ENCODE measurements at regions not wholly inside any gene's neighbourhood (a gene's known extent, or its start where the extent isn't known, plus 50 kb on each side); places are given as distances from the start of the nearest gene placed in this dataset.
"Not testable (repeated sequence)": the region's sequence is repeated elsewhere in the genome, so short reads cannot be mapped to it uniquely, and the experiment has no call there.

DNA sequence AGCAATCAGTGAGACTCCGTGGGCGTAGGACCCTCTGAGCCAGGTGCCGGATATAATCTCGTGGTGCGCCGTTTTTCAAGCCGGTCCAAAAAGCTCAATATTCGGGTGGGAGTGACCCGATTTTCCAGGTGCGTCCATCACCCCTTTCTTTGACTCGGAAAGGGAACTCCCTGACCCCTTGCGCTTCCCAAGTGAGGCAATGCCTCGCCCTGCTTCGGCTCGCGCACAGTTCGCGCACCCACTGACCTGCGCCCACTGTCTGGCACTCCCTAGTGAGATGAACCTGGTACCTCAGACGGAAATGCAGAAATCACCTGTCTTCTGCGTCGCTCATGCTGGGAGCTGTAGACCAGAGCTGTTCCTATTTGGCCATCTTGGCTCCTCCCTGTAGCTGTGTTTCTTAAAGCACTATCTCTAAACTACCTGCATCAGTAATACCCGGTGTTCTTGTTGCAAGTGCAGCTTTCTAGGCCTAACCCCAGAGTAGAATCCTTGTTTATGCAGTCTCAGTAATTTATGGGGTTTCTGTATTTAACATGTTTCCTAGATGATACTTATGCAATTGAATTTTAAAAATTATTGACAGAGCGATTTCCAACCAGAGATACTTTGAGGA lies 447.5 kb upstream of the LRRC7 start:
- DNase-seq; H3K4me2 ChIP-seq; H3K9me3 ChIP-seq; H4K20me1 ChIP-seq (ENCODE audit: insufficient read depth); H3K9ac ChIP-seq; H3K27ac ChIP-seq (ENCODE audit: low read depth in 2 of 2, low read length in 1 of 2); CTCF ChIA-PET; H2AFZ ChIP-seq (ENCODE audit: low read depth); H3K27me3 ChIP-seq (ENCODE audit: insufficient read depth); H3K4me1 ChIP-seq (ENCODE audit: control insufficient read depth in 1 of 2, insufficient read depth in 2 of 2, low read depth in 1 of 2, low read length in 1 of 2); H3K79me2 ChIP-seq (ENCODE audit: insufficient read depth); H3F3A ChIP-seq (replicated peaks; ENCODE audit: insufficient read depth); H3K36me3 ChIP-seq (replicated peaks in 1 of 2; ENCODE audit: control insufficient read depth in 1 of 2, insufficient read depth in 2 of 2, low read length in 1 of 2); POLR2A ChIA-PET; H3K4me3 ChIP-seq (ENCODE audit: low read depth in 2 of 2, low read length in 1 of 2); H3K9me2 ChIP-seq: not testable (repeated sequence)
- WGBS (ENCODE audit: low lambda C conversion rate) = 75% methylated on average over 13 of the region's 24 CpGs

DNA sequence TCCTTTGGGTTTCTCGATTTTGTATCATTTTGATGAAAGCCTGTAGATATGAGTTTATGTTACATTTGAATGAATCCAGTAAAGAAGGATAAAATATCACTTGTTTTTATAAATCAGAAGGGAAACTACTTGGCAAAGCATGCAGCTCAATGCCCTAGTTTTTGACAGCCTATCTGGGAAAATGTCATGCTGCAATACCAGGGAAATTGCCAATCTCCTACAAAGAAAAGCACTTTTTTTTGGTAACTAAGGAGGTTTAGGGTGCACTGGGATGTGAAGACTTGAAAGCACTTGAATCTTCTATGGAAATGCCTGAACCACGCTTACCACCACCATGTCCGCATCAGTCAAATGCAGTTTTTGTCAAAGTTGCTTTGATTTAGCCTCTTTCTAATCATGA lies 446.9 kb upstream of the LRRC7 start:
- 48% methylated on average over 3 of the region's 3 CpGs for WGBS (ENCODE audit: low lambda C conversion rate)
- no peak overlapping the region for H3K4me2 ChIP-seq
- no peak overlapping the region for H3K27ac ChIP-seq (ENCODE audit: low read depth in 2 of 2, low read length in 1 of 2)
- no peaks in the 10 kb centered on the region for H3K9me2 ChIP-seq
- H3K9me3 ChIP-seq = no peaks in the 10 kb centered on the region
- H3K4me1 ChIP-seq (ENCODE audit: control insufficient read depth in 1 of 2, insufficient read depth in 2 of 2, low read depth in 1 of 2, low read length in 1 of 2) = no peaks in the 10 kb centered on the region
- CTCF ChIA-PET = no interaction called here
- no peak overlapping the region for H3K9ac ChIP-seq
- H3K79me2 ChIP-seq (ENCODE audit: insufficient read depth) = no peaks in the 10 kb centered on the region
- no peak overlapping the region for H3K4me3 ChIP-seq (ENCODE audit: low read depth in 2 of 2, low read length in 1 of 2)
- no peaks in the 10 kb centered on the region for H3F3A ChIP-seq (replicated peaks; ENCODE audit: insufficient read depth)
- H2AFZ ChIP-seq (ENCODE audit: low read depth) = no peak overlapping the region
- H3K27me3 ChIP-seq (ENCODE audit: insufficient read depth) = no peaks in the 10 kb centered on the region
- no peaks in the 10 kb centered on the region for H3K36me3 ChIP-seq (replicated peaks in 1 of 2; ENCODE audit: control insufficient read depth in 1 of 2, insufficient read depth in 2 of 2, low read length in 1 of 2)
- no peaks in the 10 kb centered on the region for H4K20me1 ChIP-seq (ENCODE audit: insufficient read depth)
- no peak for DNase-seq
- no peak for TF ChIP-seq SMC3 (IDR thresholded peaks at IDR 0.05; ENCODE audit: low read depth, low read length)
- POLR2A ChIA-PET = no interaction called here

DNA sequence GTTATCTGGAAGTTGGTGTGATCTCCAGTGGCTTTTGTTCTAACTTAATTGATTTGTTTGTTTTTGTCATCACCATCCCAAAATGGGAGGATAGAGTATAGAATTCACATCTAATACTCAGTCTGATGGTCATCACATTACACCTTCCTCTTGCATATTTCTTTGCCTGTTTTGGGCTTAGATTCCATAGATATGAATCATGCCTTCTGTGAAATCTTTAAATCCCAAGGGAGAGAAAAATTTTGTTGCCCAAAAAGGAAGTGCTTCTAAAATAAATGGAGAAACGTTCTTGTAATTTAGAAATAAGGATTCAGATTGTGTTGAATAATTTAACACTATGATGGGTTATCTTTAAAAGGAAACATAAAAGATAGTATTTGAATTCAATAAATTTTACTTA lies 446.0 kb upstream of the LRRC7 start:
- Histone ChIP-seq H4K20me1 (ENCODE audit: insufficient read depth) (no peaks in the 10 kb centered on the region), H3F3A (replicated peaks; ENCODE audit: insufficient read depth) (no peaks in the 10 kb centered on the region), H3K9me3 (no peaks in the 10 kb centered on the region), H3K4me1 (ENCODE audit: control insufficient read depth in 1 of 2, insufficient read depth in 2 of 2, low read depth in 1 of 2, low read length in 1 of 2) (no peaks in the 10 kb centered on the region), H3K27ac (ENCODE audit: low read depth in 2 of 2, low read length in 1 of 2) (no peak overlapping the region), H3K4me3 (ENCODE audit: low read depth in 2 of 2, low read length in 1 of 2) (no peak overlapping the region), H3K79me2 (ENCODE audit: insufficient read depth) (no peaks in the 10 kb centered on the region), H2AFZ (ENCODE audit: low read depth) (no peak overlapping the region), H3K9me2 (no peaks in the 10 kb centered on the region), H3K36me3 (replicated peaks in 1 of 2; ENCODE audit: control insufficient read depth in 1 of 2, insufficient read depth in 2 of 2, low read length in 1 of 2) (no peaks in the 10 kb centered on the region), H3K9ac (no peak overlapping the region), H3K4me2 (no peak overlapping the region), H3K27me3 (ENCODE audit: insufficient read depth) (no peaks in the 10 kb centered on the region)
- TF ChIP-seq FOSL2 (IDR thresholded peaks at IDR 0.05; ENCODE audit: borderline replicate concordance, low read depth) = no peak
- TF ChIP-seq EZH2phosphoT487 (IDR thresholded peaks at IDR 0.05; ENCODE audit: borderline replicate concordance, low read depth) = no peak
- no peak for TF ChIP-seq RCOR1 (IDR thresholded peaks at IDR 0.05; ENCODE audit: low read length)
- TF ChIP-seq MEF2A (IDR thresholded peaks at IDR 0.05; ENCODE audit: borderline replicate concordance, low read depth) = no peak
- TF ChIP-seq, protein P1, sequence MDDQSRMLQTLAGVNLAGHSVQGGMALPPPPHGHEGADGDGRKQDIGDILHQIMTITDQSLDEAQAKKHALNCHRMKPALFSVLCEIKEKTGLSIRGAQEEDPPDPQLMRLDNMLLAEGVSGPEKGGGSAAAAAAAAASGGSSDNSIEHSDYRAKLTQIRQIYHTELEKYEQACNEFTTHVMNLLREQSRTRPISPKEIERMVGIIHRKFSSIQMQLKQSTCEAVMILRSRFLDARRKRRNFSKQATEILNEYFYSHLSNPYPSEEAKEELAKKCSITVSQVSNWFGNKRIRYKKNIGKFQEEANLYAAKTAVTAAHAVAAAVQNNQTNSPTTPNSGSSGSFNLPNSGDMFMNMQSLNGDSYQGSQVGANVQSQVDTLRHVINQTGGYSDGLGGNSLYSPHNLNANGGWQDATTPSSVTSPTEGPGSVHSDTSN (IDR thresholded peaks at IDR 0.05) = no peak
- TF ChIP-seq CHD2 (IDR thresholded peaks at IDR 0.05; ENCODE audit: low read length, partially characterized antibody) = no peak
- TF ChIP-seq, protein P2, sequence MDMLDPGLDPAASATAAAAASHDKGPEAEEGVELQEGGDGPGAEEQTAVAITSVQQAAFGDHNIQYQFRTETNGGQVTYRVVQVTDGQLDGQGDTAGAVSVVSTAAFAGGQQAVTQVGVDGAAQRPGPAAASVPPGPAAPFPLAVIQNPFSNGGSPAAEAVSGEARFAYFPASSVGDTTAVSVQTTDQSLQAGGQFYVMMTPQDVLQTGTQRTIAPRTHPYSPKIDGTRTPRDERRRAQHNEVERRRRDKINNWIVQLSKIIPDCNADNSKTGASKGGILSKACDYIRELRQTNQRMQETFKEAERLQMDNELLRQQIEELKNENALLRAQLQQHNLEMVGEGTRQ (IDR thresholded peaks at IDR 0.05; ENCODE audit: borderline replicate concordance, low read depth, low read length) = no peak
- TF ChIP-seq, protein P3, sequence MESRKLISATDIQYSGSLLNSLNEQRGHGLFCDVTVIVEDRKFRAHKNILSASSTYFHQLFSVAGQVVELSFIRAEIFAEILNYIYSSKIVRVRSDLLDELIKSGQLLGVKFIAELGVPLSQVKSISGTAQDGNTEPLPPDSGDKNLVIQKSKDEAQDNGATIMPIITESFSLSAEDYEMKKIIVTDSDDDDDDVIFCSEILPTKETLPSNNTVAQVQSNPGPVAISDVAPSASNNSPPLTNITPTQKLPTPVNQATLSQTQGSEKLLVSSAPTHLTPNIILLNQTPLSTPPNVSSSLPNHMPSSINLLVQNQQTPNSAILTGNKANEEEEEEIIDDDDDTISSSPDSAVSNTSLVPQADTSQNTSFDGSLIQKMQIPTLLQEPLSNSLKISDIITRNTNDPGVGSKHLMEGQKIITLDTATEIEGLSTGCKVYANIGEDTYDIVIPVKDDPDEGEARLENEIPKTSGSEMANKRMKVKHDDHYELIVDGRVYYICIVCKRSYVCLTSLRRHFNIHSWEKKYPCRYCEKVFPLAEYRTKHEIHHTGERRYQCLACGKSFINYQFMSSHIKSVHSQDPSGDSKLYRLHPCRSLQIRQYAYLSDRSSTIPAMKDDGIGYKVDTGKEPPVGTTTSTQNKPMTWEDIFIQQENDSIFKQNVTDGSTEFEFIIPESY (IDR thresholded peaks at IDR 0.05; ENCODE audit: borderline replicate concordance, low read depth) = no peak
- DNase-seq = no peak
- ChIA-PET CTCF (no interaction called here), POLR2A (no interaction called here)
- 13% methylated on average over 1 of the region's 1 CpG for WGBS (ENCODE audit: low lambda C conversion rate)

All from SK-N-SH (cell line).